ENCODE measurements at regions not wholly inside any gene's neighbourhood (a gene's known extent, or its start where the extent isn't known, plus 50 kb on each side); places are given as distances from the start of the nearest gene placed in this dataset.

- H3K36me3 ChIP-seq = no peaks in the 10 kb centered on the region
- no peaks in the 10 kb centered on the region for H3K4me1 ChIP-seq (ENCODE audit: control insufficient read depth in 1 of 2, insufficient read depth in 1 of 2, low read depth in 1 of 2, low read length in 1 of 2)
- no peak for TF ChIP-seq CTCF (IDR thresholded peaks at IDR 0.05)
- H3K27ac ChIP-seq = no peak overlapping the region
- H3K27me3 ChIP-seq = no peaks in the 10 kb centered on the region
- no peak overlapping the region for H3K4me3 ChIP-seq (ENCODE audit: low read depth in 1 of 2, low read length in 1 of 2)
- H3K9me3 ChIP-seq = no peaks in the 10 kb centered on the region
These were observed 321.4 kb downstream of the GADD45G start for GRCh38 chr9:89926167-89926566.

- TF ChIP-seq CTCF (IDR thresholded peaks at IDR 0.05) = no peak
- H3K27ac ChIP-seq = no peak overlapping the region
- H3K9me3 ChIP-seq = no peaks in the 10 kb centered on the region
These were observed 321.9 kb downstream of the GADD45G start for GRCh38 chr9:89926691-89927220.

GRCh38 chr9:89928106-89928505 lies 323.3 kb downstream of the GADD45G start:
- Histone ChIP-seq H3K4me1 (ENCODE audit: control insufficient read depth in 1 of 2, insufficient read depth in 1 of 2, low read depth in 1 of 2, low read length in 1 of 2) (no peaks in the 10 kb centered on the region), H3K4me3 (ENCODE audit: low read depth in 1 of 2, low read length in 1 of 2) (no peak overlapping the region), H3K36me3 (no peaks in the 10 kb centered on the region), H3K27ac (no peak overlapping the region), H3K9me3 (no peaks in the 10 kb centered on the region), H3K27me3 (no peaks in the 10 kb centered on the region)
- TF ChIP-seq CTCF (IDR thresholded peaks at IDR 0.05) = no peak

More at GRCh38 chr9:89926691-89927220, 321.9 kb downstream of the GADD45G start:
- Histone ChIP-seq H3K4me3 (ENCODE audit: low read depth in 1 of 2, low read length in 1 of 2) (no peak overlapping the region), H3K4me1 (ENCODE audit: control insufficient read depth in 1 of 2, insufficient read depth in 1 of 2, low read depth in 1 of 2, low read length in 1 of 2) (no peaks in the 10 kb centered on the region), H3K27me3 (no peaks in the 10 kb centered on the region), H3K36me3 (no peaks in the 10 kb centered on the region)

GRCh38 chr9:89928521-89929275 lies 323.9 kb downstream of the GADD45G start:
- H3K4me1 ChIP-seq (ENCODE audit: control insufficient read depth in 1 of 2, insufficient read depth in 1 of 2, low read depth in 1 of 2, low read length in 1 of 2) = no peaks in the 10 kb centered on the region
- no peak overlapping the region for H3K4me3 ChIP-seq (ENCODE audit: low read depth in 1 of 2, low read length in 1 of 2)
- no peaks in the 10 kb centered on the region for H3K27me3 ChIP-seq
- no peaks in the 10 kb centered on the region for H3K36me3 ChIP-seq
- no peaks in the 10 kb centered on the region for H3K9me3 ChIP-seq
- no peak for TF ChIP-seq CTCF (IDR thresholded peaks at IDR 0.05)
- H3K27ac ChIP-seq = no peak overlapping the region

- Histone ChIP-seq H3K36me3 (no peaks in the 10 kb centered on the region), H3K27me3 (no peaks in the 10 kb centered on the region), H3K27ac (no peak overlapping the region), H3K4me1 (ENCODE audit: control insufficient read depth in 1 of 2, insufficient read depth in 1 of 2, low read depth in 1 of 2, low read length in 1 of 2) (no peaks in the 10 kb centered on the region), H3K4me3 (ENCODE audit: low read depth in 1 of 2, low read length in 1 of 2) (no peak overlapping the region), H3K9me3 (no peaks in the 10 kb centered on the region)
- TF ChIP-seq CTCF (IDR thresholded peaks at IDR 0.05) = no peak
These were observed 324.5 kb downstream of the GADD45G start for GRCh38 chr9:89929315-89929672.

Measured in neutrophil (primary cell).